Right forelimb (tissue), 1 donor: ENCODE measurements at regions not wholly inside any gene's neighbourhood (a gene's known extent, or its start where the extent isn't known, plus 50 kb on each side); places are given as distances from the start of the nearest gene placed in this dataset.
"Not testable (repeated sequence)": the region's sequence is repeated elsewhere in the genome, so short reads cannot be mapped to it uniquely, and the experiment has no call there.

Experiments
- DNase-seq: peaks from one replicate; pipeline ENCODE4 v3.0.0-alpha.2; 2018

GRCh38 chr14:45553981-45554380, 301.0 kb upstream of the MIS18BP1 start:
- DNase-seq = no peak

GRCh38 chr14:45551240-45551820, 298.3 kb upstream of the MIS18BP1 start:
- not testable (repeated sequence) for DNase-seq

GRCh38 chr14:45531022-45531421, 278.0 kb upstream of the MIS18BP1 start:
- DNase-seq = no peak

- DNase-seq = peak; percentile 44
These were observed 273.9 kb upstream of the MIS18BP1 start for GRCh38 chr14:45526715-45527549.

GRCh38 chr14:45519766-45520165, 266.8 kb upstream of the MIS18BP1 start:
- DNase-seq = no peak

GRCh38 chr14:45492876-45493275, 239.9 kb upstream of the MIS18BP1 start:
- DNase-seq = no peak

- no peak for DNase-seq
These were observed 238.9 kb upstream of the MIS18BP1 start for GRCh38 chr14:45491914-45492313.

- no peak for DNase-seq
These were observed 233.6 kb upstream of the MIS18BP1 start for GRCh38 chr14:45486599-45486998.

- DNase-seq = no peak
These were observed 214.0 kb upstream of the MIS18BP1 start for GRCh38 chr14:45467023-45467422.

- DNase-seq = no peak
These were observed 181.2 kb upstream of the MIS18BP1 start for GRCh38 chr14:45434221-45434620.

GRCh38 chr14:45426685-45427282, 173.8 kb upstream of the MIS18BP1 start:
- DNase-seq = no peak

- DNase-seq = no peak
These were observed 153.9 kb upstream of the MIS18BP1 start for GRCh38 chr14:45406942-45407341.

- no peak for DNase-seq
These were observed 148.1 kb upstream of the MIS18BP1 start for GRCh38 chr14:45400950-45401640.

GRCh38 chr14:45400509-45400908, 147.5 kb upstream of the MIS18BP1 start:
- no peak for DNase-seq

- DNase-seq = no peak
These were observed 128.1 kb upstream of the MIS18BP1 start for GRCh38 chr14:45381091-45381490.

GRCh38 chr14:45377166-45377565, 124.2 kb upstream of the MIS18BP1 start:
- no peak for DNase-seq

- DNase-seq = no peak
These were observed 120.9 kb upstream of the MIS18BP1 start for GRCh38 chr14:45373877-45374276.

GRCh38 chr14:45364565-45365156, 111.7 kb upstream of the MIS18BP1 start:
- no peak for DNase-seq

GRCh38 chr14:45362505-45362904, 109.5 kb upstream of the MIS18BP1 start:
- DNase-seq = no peak

GRCh38 chr14:45361727-45362126, 108.7 kb upstream of the MIS18BP1 start:
- DNase-seq = no peak

- no peak for DNase-seq
These were observed 106.7 kb upstream of the MIS18BP1 start for GRCh38 chr14:45359746-45360145.

- DNase-seq = no peak
These were observed 79.5 kb upstream of the MIS18BP1 start for GRCh38 chr14:45332360-45332988.
